Stimulated activated naive CD4-positive, alpha-beta T cell (primary cell): ENCODE measurements at regions not wholly inside any gene's neighbourhood (a gene's known extent, or its start where the extent isn't known, plus 50 kb on each side); places are given as distances from the start of the nearest gene placed in this dataset.

ENCODE experiments used
- DNase-seq, 6 experiments: peaks; one replicate each; lab custom pipeline; 2025; lab: John Stamatoyannopoulos, UW

- no peak for DNase-seq
Measured at GRCh38 chr18:78364388-78364960, 615.1 kb upstream of the SALL3 start.

DNA sequence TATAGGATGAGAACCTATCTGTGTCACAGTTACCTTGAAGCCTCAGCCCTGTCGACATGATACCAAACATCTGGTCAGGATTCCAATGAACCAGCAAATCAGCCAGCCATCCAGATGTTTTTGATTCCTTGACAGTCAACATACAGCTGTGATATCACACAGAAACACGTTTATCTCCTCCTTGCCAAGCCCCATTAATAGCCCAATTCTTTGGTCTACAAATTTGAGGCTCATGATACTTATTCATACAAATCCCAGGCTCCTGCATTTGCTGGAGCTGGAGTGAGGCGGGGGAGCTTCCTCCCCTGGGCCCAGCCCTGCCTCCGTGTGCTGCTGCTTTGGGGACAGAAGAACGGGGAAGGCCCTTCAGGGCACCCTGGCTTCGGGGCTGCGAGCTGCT, 611.6 kb upstream of the SALL3 start:
- no peak for DNase-seq

DNA sequence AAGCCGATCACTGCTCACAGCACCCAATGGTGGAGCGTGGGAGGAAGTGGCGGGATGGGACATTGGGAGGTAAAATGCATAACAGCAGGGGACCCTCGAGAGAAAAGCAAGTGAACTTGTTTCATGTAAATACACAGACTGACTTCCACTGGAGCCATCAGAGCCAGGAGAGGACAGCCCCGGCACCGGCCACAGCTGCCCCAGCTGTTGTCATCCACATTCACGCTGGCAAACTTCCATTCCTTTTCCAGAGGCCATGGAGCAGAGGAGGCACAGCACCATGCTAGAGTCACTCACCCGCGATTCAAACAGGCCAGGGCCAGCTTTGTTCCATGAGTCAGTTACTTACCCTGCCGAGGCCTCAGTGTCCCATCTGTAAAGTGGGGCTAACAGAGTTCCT, 610.9 kb upstream of the SALL3 start:
- no peak for DNase-seq

- no peak for DNase-seq
Measured at GRCh38 chr18:78376046-78376445, 603.6 kb upstream of the SALL3 start.

DNA sequence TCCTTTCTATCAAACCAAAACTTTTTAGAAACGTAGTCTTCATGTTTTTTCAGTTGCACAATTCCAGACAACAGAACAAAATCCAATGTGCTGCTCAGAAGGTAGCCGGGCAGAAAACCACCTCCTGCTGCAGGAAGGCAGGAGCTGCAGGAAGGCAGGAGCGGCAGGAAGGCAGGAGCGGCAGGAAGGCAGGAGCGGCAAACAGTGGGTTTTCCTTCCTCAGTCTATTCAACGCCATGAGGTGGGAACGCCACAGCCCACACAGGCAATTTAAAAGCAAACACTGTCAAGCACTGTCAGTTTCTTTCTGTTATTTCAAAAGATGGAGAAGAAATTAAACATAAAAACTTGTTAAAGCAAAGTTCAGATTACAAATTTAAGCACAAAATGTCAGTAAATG, 601.2 kb upstream of the SALL3 start:
- DNase-seq, result no peak

GRCh38 chr18:78378983-78379382, 600.6 kb upstream of the SALL3 start:
- DNase-seq, result no peak

- no peak for DNase-seq
Measured at GRCh38 chr18:78390348-78390951, 589.2 kb upstream of the SALL3 start.

DNA sequence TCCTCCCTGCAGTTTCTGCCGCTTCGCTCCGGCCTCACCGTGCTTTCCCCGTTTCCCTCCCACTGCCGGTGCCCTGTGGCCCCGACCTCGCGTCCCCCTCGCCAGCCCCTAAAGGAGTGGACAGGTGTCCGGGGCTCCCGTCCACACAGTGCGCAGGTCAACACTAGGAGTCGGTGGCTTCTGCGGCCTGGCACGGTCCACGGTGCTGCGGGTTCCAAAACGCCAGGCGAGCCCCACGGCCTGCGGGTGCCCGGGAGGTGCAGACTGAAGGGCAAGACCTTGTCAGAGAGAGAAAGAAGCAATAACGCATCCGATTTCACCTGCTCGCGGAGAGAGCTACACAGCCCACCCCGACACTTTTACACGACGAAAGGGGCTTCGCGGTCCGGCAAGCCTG, 588.7 kb upstream of the SALL3 start:
- DNase-seq, result no peak

DNA sequence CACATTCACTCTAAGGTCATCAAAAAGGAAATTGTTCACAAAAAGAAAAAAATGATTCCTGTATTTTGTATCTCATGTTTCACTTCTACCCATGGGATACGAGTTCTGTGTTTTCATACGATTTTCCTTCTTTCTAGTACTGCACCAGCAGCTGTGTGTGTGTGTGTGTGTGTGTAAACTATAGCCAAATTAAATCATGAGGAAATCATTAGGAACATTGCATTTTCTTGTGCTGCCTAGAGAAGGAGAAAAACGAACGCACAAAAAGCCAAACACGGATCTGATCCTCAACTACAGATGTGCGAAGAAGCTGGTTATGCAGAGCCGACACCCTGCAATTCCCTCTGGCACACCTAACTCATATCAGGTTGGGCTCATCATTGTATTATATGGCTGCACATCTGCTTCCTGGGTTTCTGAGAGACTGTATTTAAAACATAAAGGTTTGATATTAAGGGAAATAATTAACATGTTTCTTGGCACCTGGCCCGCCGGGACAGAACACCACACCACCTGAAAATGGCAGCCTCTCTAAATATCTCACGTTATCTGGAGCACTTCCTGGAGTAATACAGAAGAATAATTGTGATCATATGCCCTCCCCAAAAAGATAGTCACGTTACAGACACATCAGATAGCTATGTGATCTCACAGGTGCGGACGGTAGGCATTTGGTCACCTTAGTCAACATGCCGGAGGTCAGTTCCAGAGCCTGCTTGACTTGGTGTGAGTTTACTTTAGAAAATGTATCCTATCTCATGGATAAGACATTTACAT, 586.3 kb upstream of the SALL3 start:
- DNase-seq, result no peak

DNA sequence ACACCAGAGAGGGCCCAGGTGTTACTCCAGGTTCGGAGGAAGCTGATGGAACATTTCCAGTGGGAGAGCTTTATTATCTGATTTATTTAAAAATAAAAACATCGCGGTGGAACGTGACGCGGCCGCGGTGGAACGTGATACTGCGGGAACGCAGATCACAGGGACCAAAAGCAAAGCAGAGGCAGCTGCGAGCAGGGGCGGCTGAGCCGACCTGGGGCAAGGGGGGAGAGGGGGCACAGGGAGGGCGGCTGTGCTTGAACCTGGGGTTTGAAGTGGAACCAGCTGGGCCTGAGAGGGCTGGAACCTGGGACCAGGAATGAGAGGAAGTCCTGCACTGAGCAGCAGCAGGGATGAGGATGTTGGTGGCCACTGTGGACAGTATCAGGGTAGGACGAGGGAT, 583.5 kb upstream of the SALL3 start:
- DNase-seq, result no peak

DNA sequence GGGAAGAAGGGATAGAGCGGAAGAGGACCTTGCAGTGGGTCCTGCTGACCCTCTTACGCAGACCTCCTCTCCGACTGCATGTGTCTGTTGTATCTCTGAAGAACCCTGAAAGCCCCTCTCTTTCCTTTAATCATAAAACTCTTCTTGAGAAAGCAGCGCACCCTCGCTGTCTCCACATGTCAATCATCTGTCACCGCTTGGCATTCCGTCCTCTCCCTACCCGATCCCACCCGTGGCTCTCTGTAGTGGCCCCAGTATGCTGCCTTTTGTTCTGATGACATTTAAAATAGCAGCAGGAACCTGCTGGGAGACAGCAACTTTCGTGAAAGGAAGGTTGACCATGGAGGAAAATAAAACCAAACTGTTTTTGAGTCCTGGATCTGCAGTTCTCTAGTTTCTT, 582.9 kb upstream of the SALL3 start:
- DNase-seq, result no peak

GRCh38 chr18:78399992-78400503, 579.6 kb upstream of the SALL3 start:
- no peak for DNase-seq

GRCh38 chr18:78402440-78402839, 577.2 kb upstream of the SALL3 start:
- no peak for DNase-seq

DNA sequence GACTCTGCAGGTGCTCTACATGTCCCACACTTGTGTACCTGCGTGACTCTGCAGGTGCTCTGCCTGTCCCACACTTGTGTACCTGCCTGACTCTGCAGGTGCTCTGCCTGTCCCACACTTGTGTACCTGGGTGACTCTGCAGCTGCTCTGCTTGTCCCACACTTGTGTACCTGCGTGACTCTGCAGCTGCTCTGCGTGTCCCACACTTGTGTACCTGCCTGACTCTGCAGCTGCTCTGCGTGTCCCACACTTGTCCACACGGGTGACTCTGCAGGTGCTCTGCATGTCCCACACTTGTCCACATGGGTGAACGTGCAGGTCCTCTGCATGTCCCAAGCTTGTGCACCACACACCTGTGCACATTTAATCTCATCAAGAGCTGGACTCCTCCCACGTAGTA, 576.7 kb upstream of the SALL3 start:
- no peak for DNase-seq

DNA sequence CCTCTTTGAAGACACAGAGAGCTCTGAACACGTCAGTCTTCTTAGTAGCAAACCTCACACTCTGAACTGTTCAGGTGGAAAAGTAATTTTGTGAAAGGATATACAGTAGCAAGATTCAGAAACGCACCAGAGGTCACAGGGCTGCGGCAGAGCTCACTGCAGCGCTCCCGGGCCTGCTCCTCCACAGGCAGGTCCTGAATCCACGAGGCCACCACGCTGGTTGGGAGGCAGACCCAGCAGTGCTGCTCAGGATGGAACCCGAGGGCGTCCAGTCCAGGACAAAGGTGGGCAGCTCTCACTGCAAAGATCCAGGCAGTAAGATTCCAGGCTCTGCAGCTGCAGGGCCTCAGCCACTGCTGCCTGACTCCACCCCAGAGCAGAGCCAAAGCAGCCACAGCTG, 576.2 kb upstream of the SALL3 start:
- DNase-seq, result no peak

DNA sequence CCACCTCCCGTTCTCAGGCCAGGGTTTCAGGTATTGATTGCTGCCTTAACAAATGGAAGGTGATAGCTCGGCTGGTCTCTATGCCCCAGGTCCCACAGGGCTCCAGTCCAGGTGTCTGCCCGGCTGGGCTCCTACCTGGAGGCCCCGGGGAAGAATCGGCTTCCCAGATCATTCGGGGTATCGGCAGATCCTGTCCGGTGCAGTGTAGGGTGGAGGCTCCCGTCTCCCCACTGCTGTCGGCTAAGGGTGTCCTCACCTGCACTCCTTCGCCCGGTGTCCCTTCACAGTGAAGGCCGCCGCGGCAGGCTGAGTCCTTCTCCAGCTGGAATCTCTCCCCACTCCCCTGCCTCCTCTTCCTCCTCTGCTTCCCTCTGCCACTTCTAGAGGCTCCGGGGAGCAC, 573.9 kb upstream of the SALL3 start:
- no peak for DNase-seq

DNA sequence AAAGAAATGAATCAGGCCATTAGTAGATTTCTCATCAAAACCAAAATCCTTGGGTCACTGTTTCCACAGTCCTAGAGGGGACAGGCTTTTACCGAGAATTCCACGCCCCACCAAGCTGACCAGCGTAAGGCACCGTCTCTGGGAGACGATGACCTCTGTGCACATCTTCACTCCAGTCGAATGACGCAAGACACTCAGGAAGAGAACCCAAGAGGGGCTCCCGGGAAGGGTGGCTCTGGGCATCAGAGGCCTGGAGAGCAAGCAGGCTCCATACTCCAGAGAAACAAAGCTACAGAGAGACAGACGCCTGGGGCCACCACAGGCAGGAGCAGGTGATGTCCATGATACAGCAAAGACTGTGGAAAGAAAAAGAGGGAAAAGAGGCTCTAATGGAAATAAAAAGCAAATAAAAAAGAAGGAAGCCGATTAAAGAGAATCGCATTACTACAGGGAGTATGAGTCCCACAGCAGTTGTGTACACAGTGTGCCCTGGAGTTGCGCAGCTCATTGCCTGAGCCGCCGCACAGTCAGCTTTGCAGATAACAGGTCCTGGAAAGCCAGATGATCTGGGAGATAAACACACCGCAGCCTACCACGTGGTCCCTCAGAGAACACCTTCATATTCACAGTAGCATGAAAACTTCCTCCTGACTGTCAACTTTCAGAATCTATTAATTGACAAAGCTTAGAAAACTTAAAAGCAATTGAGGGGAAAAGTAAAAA, 572.7 kb upstream of the SALL3 start:
- DNase-seq, result no peak

DNA sequence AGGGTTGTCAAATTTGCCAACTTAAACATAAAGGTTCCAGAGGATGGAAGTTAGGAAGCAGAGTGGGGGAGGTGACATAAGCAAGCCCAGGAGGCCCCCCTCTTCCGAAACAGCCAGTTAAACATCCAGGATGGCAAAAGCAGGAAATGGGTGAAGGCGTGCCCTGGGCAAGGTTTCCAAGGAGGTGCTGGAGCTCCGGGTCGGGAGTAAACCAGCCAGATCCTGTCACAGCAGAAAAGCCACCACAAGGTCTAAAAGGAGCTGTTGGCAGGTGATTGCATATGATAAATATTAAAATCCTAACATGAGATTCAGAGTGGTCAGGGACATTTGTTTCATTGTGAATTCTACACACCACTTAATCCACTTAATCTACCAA, 572.2 kb upstream of the SALL3 start:
- no peak for DNase-seq

GRCh38 chr18:78408623-78409022, 571.0 kb upstream of the SALL3 start:
- DNase-seq, result no peak

DNA sequence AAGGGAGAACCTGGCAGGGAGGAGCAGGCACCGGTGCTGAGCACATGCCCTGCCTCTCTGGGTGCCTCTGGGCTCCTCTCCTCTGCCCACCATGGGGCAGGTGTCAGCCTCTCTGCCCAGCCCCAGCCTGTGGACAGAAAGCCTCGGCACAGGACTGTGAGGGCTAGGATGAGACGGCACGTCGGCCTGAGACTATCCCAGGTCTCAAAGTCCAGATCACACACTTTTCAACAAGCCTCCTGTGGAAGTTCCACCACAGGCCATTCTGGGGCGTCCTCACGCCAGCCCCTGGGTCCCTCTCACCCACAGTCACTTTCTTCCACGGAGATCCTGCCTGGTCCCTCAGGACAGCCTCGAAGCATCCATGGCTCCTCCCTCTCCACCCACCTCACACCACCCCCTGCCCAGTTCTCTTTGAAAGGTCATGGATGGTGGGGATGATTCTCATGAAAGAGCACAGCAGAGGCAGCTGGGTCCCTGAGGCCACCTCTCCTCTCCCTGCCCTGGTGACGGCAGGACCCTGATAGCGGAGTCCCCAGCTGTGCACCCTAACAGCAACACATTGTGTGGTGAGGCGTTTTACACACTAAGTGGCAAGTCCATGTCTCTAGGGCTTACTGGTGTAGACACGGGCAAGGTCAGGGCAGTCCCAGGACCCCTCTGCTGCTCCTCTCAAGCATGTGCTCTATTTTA, 569.4 kb upstream of the SALL3 start:
- DNase-seq, result no peak

- no peak for DNase-seq
Measured at GRCh38 chr18:78411539-78411938, 568.1 kb upstream of the SALL3 start.

GRCh38 chr18:78414302-78414701, 565.3 kb upstream of the SALL3 start:
- DNase-seq, result no peak
